Left lobe of liver (tissue), 2 donors: ENCODE measurements at regions not wholly inside any gene's neighbourhood (a gene's known extent, or its start where the extent isn't known, plus 50 kb on each side); places are given as distances from the start of the nearest gene placed in this dataset.

ENCODE experiments used
- ATAC-seq: fragments of 200-7000 bp; cut with Tn5 transposase; one replicate; pipeline ENCODE4 v1.9.1; 2020; ENCODE audit warnings: mild to moderate bottlenecking, moderate library complexity
- DNase-seq: peaks from one replicate; pipeline ENCODE4 v3.0.0-alpha.2; 2020; ENCODE audit warnings: low spot score
- donor health status: DM: no; HTN: no; CAD: no; lungs with moderate emphysema.
- donor health status: DM: no; HTN: yes; CAD: no.

- ATAC-seq, result no peak
- no peak for DNase-seq
These were observed 1158.4 kb downstream of the BRD1 start for GRCh38 chr22:48669226-48669625.

DNA sequence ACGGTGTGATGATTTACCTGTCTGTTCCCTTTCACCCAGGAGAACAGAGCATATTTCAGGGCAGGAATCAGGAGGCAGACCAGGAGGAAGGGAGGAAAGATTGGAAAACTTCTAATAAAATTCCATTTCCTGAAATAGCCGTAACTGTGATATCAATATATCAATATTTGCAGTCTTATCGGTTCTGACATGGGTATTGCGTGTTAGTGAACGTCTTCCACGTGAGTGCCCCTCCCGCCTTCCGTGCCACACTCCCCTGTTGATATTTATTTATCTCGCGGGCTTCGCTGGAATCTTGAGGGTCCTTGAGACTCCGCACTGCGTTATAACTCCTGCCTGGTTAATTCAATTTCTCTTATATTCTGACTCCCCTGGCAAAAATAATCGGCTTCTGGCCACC, 1160.4 kb downstream of the BRD1 start:
- ATAC-seq, result no peak
- no peak for DNase-seq

DNA sequence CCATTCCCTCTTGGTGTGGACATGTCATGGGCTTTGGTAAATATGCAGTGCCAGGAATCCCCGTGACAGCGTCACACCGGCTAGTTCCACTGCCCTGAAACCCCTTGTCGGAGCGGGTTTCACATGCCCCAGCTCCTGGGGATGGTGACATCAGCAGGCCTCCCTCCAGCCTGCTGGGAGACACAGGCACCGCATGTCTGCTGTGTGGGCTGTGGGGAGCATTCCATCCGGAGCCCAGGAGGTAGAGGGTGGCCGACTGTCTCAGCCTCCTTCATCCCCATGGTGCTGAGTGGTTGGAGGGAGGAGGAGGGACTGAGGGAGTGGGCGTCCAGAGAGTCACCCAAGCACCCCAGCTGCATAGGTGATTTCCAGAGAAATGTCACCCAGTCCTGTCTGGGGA, 1161.1 kb downstream of the BRD1 start:
- DNase-seq (no peak), ATAC-seq (no peak)

DNA sequence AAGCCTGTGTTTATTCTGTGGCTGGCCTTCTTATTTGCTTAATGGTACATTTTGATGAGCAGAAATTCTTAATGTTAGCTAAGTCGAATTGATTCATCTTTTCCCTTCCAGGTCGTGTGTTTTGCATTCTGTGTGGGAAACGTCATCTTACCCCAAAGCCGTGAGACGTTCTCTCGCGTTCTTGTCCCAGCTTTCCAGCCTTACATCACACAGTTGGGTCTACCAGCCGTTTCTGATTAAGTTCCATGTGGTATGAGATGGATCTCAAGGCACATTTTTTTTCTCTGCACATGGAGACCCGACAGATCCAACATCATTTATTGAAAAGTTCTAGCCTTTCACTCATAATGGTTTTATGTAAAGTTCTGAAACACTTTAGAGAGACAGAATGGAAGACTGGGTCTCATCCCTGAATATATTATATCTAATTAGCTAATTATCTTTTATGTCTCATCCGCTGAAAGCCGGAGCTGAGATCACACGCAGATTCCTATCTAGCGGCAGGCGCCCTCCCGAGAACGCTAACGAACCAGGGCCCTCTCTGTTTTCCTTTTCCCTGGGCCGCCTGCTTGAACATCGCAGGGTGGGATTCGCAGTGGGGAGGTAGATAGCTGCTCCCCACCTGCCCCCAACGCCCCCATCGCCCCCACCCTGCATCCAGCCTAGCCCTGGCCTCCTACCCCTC, 1162.2 kb downstream of the BRD1 start:
- ATAC-seq (no peak), DNase-seq (no peak)

GRCh38 chr22:48664586-48664985, 1163.1 kb downstream of the BRD1 start:
- ATAC-seq (no peak), DNase-seq (no peak)

DNA sequence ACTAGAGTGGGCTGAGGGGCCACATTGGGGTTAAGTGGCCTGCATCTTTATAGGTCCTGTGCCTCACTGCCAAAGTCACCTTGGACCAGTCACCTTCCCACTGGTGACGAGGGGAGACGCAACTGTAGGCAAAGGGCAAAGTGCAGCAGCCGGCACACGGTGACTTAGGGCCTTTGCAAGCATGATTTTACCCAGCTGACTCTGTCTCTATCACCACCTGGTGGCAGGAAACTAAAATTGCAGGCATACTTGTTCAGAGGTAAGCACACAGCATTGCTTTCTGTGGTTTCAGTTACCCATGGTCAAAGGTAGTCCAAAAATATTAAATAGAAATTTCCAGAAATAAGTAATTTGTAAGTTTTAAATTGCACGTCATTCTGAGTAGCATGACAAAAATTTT, 1164.4 kb downstream of the BRD1 start:
- DNase-seq (no peak), ATAC-seq (no peak)

DNA sequence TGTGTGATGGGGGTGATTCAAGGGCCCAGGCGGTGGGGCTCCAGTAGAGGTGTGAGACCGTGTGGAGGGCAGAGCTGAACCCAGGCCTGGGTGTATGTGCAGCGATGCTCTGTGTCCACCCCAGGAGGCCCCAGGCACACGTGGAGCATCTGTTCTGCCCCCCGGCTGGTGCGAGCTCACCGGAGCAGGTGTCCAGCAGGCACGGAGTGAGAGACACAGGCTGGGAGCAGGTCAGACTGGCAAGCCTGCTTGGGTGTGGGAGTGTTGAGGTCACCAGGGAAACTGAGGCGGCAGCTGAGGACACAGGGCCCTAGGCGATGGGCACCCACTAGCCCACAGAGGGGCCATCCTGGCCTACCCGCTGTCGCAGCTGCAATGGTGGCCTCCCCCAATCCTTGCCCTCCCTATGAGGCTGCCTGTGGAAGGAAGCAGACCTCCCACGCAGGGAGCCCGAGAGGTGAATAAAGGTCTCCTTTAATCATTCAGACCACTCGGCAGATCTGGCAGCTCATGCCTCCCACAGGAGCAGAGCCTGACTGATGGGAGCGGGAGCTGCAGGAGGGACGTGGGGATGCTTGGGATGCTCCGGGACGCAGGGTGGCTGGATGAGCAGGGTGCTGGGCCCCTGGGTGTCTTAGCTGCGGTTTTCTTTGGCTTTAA, 1165.1 kb downstream of the BRD1 start:
- DNase-seq, result no peak
- ATAC-seq, result no peak

GRCh38 chr22:48661984-48662383, 1165.7 kb downstream of the BRD1 start:
- ATAC-seq (no peak), DNase-seq (no peak)

DNA sequence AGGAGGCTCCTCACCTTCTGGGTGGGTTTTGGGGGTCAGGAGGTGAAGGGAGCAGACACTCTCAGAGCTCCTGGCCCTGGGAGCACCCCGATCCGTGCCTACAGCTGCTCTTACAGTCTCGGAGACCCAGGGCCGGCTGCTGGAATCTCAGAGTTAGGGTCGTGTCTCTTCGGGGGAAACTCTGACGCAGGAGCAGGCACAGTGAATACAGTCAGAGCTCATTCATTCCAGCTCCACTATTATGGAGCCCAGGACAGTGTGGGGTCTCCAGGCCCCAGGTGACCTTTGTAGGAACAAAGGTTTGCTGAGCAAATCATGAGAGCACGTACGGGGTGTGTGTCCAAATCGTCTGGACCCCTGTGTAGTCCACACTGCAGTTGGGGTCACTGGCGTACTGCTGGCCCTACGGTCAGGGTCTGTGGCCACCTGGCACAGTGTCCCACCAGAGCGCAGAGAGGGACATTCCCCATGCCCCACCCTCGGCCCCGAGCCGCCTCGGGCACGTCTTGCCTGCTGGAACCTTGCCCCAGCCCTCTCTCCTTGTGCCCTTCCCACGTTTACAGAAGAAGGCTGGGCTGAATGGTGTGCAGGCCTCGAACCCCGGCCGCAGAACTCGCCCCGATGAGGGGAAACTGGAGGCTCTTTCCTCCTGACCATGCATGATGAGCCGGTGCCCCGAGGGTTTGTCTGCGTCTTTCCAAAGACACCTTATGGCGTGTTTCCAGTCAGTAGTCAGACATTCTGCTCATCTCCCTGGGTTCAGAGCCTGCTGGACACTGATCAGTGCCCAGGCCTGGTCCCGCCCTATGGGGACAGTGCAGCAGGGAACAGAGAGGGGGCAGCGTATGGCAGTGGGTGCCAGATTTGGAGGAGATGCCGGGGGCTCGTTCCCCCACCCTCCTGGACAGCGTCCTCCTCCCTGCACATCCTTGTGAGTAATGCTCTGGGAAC, 1166.6 kb downstream of the BRD1 start:
- DNase-seq, result no peak
- ATAC-seq, result no peak

- no peak for DNase-seq
- ATAC-seq, result no peak
These were observed 1167.4 kb downstream of the BRD1 start for GRCh38 chr22:48660104-48660789.

DNA sequence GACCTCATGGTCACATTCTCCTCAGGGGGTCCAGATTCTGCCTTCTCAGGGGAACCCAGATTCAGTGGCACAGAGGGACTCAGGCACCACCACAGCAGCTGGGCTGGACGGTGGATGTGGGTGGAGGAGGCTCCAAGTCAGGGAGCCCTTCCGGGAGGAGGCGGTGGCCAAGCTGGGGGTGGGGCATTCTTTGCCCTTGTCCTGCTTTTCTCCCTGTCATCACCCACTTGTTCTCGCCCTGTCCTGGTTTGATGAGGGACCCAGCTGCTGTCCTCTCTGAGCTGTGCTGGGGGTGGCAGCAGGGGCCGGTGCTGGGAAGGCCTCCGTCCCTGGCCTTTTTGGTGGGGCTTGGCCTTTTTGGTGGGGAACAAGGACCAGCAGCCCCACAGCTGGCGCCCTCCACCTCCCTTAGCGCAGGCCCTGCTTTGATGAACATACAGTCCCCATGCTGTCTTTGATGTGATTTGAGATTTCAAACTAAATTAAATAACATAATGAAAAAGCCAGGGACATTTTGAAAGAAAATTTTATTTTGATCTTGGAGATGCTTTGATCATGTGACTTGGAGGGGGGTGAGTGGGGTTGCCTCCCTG, 1168.2 kb downstream of the BRD1 start:
- ATAC-seq (no peak), DNase-seq (no peak)

GRCh38 chr22:48658871-48659270, 1168.8 kb downstream of the BRD1 start:
- DNase-seq (no peak), ATAC-seq (no peak)

- DNase-seq (no peak), ATAC-seq (no peak)
These were observed 1169.4 kb downstream of the BRD1 start for GRCh38 chr22:48658246-48658645.

DNA sequence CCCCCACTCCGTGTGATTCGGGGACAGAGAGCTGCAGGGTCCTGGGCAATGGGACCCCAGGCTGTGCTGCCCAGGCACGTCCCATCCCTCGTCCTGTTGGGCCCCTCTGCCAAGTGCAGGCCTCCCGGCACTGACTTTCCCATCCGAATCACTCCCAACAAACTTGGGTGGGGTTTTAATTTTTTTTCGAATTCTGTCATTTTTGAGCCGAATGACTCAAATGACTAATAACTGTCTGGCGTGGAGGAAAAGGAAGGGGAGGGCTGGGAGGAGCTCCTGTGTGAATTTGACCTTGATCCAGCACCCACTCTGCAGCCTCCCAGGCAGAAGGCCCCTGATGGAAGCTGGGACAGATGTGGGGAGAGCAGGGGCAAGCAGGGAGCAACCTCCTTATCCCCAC, 1173.2 kb downstream of the BRD1 start:
- ATAC-seq, result no peak

DNA sequence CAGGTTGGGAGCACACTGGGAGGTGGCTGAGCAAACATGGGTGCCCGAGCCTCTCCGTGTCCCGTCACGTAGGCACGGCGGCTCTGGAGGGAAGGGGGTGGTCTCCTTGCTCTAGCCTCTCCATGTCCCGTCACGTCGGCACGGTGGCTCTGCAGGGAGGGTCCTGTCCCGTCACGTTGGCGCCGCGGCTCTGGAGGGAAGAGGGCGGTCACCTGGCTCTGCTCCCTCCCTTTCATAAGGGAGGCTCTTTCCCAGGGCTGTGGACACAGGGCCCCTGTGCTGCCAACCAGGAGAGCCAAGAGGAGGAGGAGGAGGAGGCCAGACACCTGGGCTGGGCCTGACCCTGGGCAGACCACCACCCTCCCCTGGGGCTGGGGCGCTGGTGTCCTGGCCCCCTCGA, 1173.7 kb downstream of the BRD1 start:
- no peak for ATAC-seq
- no peak for DNase-seq

More for the DNA sequence above, 1173.2 kb downstream of the BRD1 start:
- no peak for DNase-seq

DNA sequence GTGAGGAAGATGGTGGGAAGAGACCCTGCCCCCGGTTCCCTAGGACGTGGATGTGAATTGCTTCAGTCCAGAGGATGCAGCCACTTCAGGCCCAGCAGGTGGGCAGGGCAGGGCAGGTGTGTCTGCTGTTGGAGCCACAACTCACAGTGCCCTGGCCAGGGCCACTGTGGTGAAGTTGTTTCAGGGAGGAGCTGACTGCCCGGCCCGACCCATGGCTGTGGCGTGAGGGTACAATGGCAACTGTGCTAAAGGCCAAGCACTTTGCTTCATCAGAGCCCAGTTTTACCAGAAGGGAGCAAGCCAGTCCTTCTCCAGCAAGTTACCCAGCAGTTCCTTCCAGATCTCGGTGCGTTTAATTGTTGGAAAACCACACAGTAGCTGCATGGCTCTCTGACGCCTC, 1174.4 kb downstream of the BRD1 start:
- DNase-seq, result no peak
- no peak for ATAC-seq

DNA sequence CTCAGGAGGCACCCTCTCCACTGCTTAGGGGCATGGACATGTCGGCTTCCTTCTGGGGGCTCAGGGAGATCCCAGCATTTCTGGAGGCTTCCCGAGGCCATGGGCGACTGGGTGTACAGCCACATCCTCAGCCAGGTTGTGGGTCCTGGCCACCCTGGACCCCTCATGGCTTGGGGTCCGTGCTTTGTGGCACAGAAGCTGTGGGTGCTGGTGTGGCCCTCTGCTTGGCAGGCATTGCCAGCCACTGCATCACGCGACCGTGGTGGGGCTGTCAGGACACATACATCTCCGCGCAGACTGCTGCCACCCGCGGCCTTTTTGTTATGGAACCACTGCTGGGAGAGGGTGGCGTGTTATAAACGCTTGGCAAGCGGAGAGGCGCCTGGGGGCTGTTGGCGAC, 1174.9 kb downstream of the BRD1 start:
- no peak for DNase-seq
- ATAC-seq, result no peak

DNA sequence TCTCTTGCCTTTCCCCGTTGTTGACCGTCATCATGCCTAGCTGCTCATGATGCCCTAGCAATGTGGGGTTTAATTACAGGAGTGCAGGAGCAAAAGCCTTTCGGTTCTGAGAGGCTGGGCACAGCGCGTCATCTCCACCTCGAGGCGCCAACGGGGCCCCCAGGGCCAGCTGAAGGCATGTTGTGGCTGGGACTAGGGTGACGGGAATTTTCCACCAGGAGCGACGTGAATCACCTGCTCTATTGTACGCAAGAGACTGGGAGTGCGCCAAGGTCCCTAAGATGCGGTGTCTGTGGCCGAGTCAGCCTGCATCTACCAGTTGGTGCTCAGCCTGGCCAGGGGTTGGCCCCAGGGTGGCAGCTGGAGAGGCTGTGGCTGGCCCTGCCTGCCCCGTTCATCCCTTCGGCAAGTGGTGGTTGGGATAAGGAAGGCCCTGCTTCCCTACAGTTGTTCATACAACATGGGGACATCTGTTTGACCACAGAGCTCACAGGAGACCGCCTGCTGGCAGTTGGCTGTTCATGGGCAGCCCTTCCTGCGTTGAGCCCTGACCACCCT, 1175.6 kb downstream of the BRD1 start:
- DNase-seq, result no peak
- no peak for ATAC-seq

- DNase-seq, result no peak
These were observed 1176.4 kb downstream of the BRD1 start for GRCh38 chr22:48651036-48651890.

More at GRCh38 chr22:48651036-48651890, 1176.4 kb downstream of the BRD1 start:
- no peak for ATAC-seq
